NCI-H526 (cell line): ENCODE measurements at regions not wholly inside any gene's neighbourhood (a gene's known extent, or its start where the extent isn't known, plus 50 kb on each side); places are given as distances from the start of the nearest gene placed in this dataset.

ENCODE experiments used
- DNase-seq, 2 experiments: peaks; one replicate each; lab custom pipeline; 2025; lab: John Stamatoyannopoulos, UW

GRCh38 chr6:92827104-92827503 is 592.3 kb downstream of the EPHA7 start:
- DNase-seq, result peak; percentile 39 to 63

- DNase-seq, result peak in 1 of 2 experiments; percentile 34
Observed at GRCh38 chr6:92826633-92827032, 592.7 kb downstream of the EPHA7 start.

GRCh38 chr6:92822222-92822621 is 597.1 kb downstream of the EPHA7 start:
- DNase-seq, result no peak

GRCh38 chr6:92820601-92821000 is 598.8 kb downstream of the EPHA7 start:
- DNase-seq, result no peak

- DNase-seq, result peak; percentile 38 to 73
Observed at GRCh38 chr6:92810913-92811312, 608.4 kb downstream of the EPHA7 start.

- no peak for DNase-seq
Observed at GRCh38 chr6:92806254-92806653, 613.1 kb downstream of the EPHA7 start.

GRCh38 chr6:92791403-92791802 is 628.0 kb downstream of the EPHA7 start:
- no peak for DNase-seq

GRCh38 chr6:92790381-92790780 is 629.0 kb downstream of the EPHA7 start:
- DNase-seq, result peak; percentile 45 to 64

GRCh38 chr6:92784235-92784634 is 635.1 kb downstream of the EPHA7 start:
- no peak for DNase-seq

GRCh38 chr6:92779746-92780145 is 639.6 kb downstream of the EPHA7 start:
- no peak for DNase-seq

GRCh38 chr6:92777146-92777740 is 642.1 kb downstream of the EPHA7 start:
- peak; percentile 57 to 72 for DNase-seq

GRCh38 chr6:92770540-92770939 is 648.8 kb downstream of the EPHA7 start:
- no peak for DNase-seq

GRCh38 chr6:92767101-92767500 is 652.3 kb downstream of the EPHA7 start:
- DNase-seq, result no peak

- DNase-seq, result no peak
Observed at GRCh38 chr6:92763680-92764079, 655.7 kb downstream of the EPHA7 start.

GRCh38 chr6:92763274-92763584 is 656.1 kb downstream of the EPHA7 start:
- no peak for DNase-seq

GRCh38 chr6:92762443-92763273 is 656.7 kb downstream of the EPHA7 start:
- DNase-seq, result no peak

GRCh38 chr6:92759178-92759577 is 660.2 kb downstream of the EPHA7 start:
- no peak for DNase-seq

GRCh38 chr6:92757925-92758324 is 661.4 kb downstream of the EPHA7 start:
- DNase-seq, result no peak

- DNase-seq, result no peak
Observed at GRCh38 chr6:92756912-92757311, 662.4 kb downstream of the EPHA7 start.

GRCh38 chr6:92753956-92754355 is 665.4 kb downstream of the EPHA7 start:
- no peak for DNase-seq

- no peak for DNase-seq
Observed at GRCh38 chr6:92752114-92752513, 667.2 kb downstream of the EPHA7 start.

GRCh38 chr6:92748131-92748530 is 671.2 kb downstream of the EPHA7 start:
- DNase-seq, result no peak

GRCh38 chr6:92737983-92738382 is 681.4 kb downstream of the EPHA7 start:
- DNase-seq, result no peak
